GM19023 (cell line): ENCODE measurements at regions not wholly inside any gene's neighbourhood (a gene's known extent, or its start where the extent isn't known, plus 50 kb on each side); places are given as distances from the start of the nearest gene placed in this dataset.
"Not testable (repeated sequence)": the region's sequence is repeated elsewhere in the genome, so short reads cannot be mapped to it uniquely, and the experiment has no call there.

ENCODE experiments used
- ATAC-seq: cut with Tn5 transposase; IDR thresholded peaks from one replicate; pipeline ENCODE4 v1.9.1; 2021; ENCODE audit warnings: mild to moderate bottlenecking, moderate library complexity; ENCODE audit not compliant: unreplicated experiment

GRCh38 chr14:105940534-105941225 is 414.3 kb downstream of the TMEM121 start:
- no peak for ATAC-seq

GRCh38 chr14:105941226-105942166 is 415.1 kb downstream of the TMEM121 start:
- ATAC-seq, result no peak

- not testable (repeated sequence) for ATAC-seq
Observed at GRCh38 chr14:105942725-105943124, 416.3 kb downstream of the TMEM121 start.

- no peak for ATAC-seq
Observed at GRCh38 chr14:105943973-105944602, 417.7 kb downstream of the TMEM121 start.

GRCh38 chr14:105944632-105945610 is 418.5 kb downstream of the TMEM121 start:
- no peak for ATAC-seq

- ATAC-seq, result no peak
Observed at GRCh38 chr14:105945896-105946295, 419.5 kb downstream of the TMEM121 start.

- ATAC-seq, result no peak
Observed at GRCh38 chr14:105947599-105947998, 421.2 kb downstream of the TMEM121 start.

GRCh38 chr14:105948955-105949354 is 422.6 kb downstream of the TMEM121 start:
- not testable (repeated sequence) for ATAC-seq

GRCh38 chr14:105950364-105950892 is 424.0 kb downstream of the TMEM121 start:
- ATAC-seq, result not testable (repeated sequence)

- no peak for ATAC-seq
Observed at GRCh38 chr14:105951399-105951798, 425.0 kb downstream of the TMEM121 start.

- ATAC-seq, result no peak
Observed at GRCh38 chr14:105952222-105952621, 425.8 kb downstream of the TMEM121 start.

GRCh38 chr14:105952826-105953225 is 426.4 kb downstream of the TMEM121 start:
- no peak for ATAC-seq

GRCh38 chr14:105961625-105962024 is 435.2 kb downstream of the TMEM121 start:
- not testable (repeated sequence) for ATAC-seq

- no peak for ATAC-seq
Observed at GRCh38 chr14:105962532-105962931, 436.1 kb downstream of the TMEM121 start.

- ATAC-seq, result no peak
Observed at GRCh38 chr14:105968291-105968690, 441.9 kb downstream of the TMEM121 start.

- not testable (repeated sequence) for ATAC-seq
Observed at GRCh38 chr14:105969026-105969425, 442.6 kb downstream of the TMEM121 start.

- ATAC-seq, result not testable (repeated sequence)
Observed at GRCh38 chr14:105970821-105971220, 444.4 kb downstream of the TMEM121 start.

GRCh38 chr14:105971593-105972500 is 445.5 kb downstream of the TMEM121 start:
- ATAC-seq, result no peak

GRCh38 chr14:105974902-105975301 is 448.5 kb downstream of the TMEM121 start:
- no peak for ATAC-seq
